ENCODE measurements at regions not wholly inside any gene's neighbourhood (a gene's known extent, or its start where the extent isn't known, plus 50 kb on each side); places are given as distances from the start of the nearest gene placed in this dataset. TPM values are rescaled to one million over a fixed set of nuclear protein-coding genes. Genes with fewer than 3 reads are reported as not detected.

- FAIRE-seq (no peak), DNase-seq (ENCODE audit: low spot score in 2 of 2) (no peak)
These were observed 171.3 kb downstream of the SLC28A3 start for GRCh38 chr9:84169240-84169639.

- FAIRE-seq (no peak), DNase-seq (ENCODE audit: low spot score in 2 of 2) (peak in 1 of 2 donors; percentile 35)
These were observed 169.9 kb downstream of the SLC28A3 start for GRCh38 chr9:84170521-84171141.

- FAIRE-seq (no peak), DNase-seq (ENCODE audit: low spot score in 2 of 2) (no peak)
These were observed 166.6 kb downstream of the SLC28A3 start for GRCh38 chr9:84173961-84174360.

GRCh38 chr9:84174486-84174885 lies 166.1 kb downstream of the SLC28A3 start:
- FAIRE-seq, result no peak
- DNase-seq (ENCODE audit: low spot score in 2 of 2), result no peak

DNA sequence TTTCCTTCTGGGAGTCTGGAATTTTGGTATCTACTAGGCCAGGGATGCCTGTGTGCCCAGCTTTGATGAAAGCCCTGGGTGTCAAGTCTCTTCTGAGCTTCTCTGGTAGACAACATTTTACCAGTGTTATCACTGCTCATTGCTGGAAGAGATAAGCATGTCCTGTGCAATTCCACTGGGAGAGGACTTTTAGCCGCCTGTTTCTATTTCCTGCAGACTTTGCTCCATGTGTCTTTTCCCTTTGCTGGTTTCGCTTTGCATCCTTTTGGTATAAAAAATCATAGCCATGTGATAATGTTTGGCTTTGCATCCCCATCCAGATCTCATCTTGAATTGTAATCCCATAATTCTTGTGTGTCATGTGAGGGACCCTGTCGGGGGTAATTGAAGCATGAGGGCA lies 163.2 kb downstream of the SLC28A3 start:
- FAIRE-seq (no peak), DNase-seq (ENCODE audit: low spot score in 2 of 2) (no peak)

- DNase-seq (ENCODE audit: low spot score in 2 of 2) (no peak), FAIRE-seq (no peak)
These were observed 161.0 kb downstream of the SLC28A3 start for GRCh38 chr9:84179531-84179930.

DNA sequence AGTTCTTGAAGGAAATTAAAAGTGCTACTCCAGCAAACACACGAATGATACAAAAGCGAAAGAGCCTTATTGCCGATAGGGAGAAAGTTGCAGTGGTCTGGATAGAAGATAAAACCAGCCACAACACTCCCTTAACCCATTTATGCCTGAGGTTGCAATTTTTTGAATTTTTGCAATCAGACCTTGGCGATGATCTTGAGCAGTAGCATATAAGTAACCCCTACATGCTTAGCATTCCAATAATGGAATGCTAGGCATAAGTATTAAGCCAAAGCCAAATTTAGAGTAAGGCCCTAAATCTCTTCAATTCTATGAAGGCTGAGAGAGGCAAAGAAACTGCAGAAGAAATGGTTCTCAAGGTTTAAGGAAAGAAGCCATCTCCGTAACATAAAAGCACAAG lies 153.5 kb downstream of the SLC28A3 start:
- no peak for FAIRE-seq
- DNase-seq (ENCODE audit: low spot score in 2 of 2), result no peak

DNA sequence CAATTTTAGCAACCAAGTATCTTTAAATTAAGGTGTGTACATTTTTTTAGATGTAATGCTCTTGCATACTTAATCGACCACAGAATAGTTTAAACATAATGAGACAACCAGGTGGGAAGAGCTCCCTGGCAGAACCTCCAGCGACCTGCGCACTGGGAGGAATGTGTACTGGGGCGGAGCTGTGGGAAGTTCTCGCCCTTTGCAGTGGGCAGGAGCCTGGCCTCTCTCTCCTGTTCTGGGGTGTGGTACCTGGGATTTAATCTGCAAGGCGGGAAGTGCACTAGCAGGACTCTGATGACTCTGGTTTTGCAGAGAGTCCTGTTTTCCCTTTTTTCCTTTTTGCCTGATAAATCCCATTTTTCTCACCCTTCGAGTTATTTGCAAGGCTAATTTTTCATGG lies 150.7 kb downstream of the SLC28A3 start:
- FAIRE-seq, result no peak
- DNase-seq (ENCODE audit: low spot score in 2 of 2), result no peak

DNA sequence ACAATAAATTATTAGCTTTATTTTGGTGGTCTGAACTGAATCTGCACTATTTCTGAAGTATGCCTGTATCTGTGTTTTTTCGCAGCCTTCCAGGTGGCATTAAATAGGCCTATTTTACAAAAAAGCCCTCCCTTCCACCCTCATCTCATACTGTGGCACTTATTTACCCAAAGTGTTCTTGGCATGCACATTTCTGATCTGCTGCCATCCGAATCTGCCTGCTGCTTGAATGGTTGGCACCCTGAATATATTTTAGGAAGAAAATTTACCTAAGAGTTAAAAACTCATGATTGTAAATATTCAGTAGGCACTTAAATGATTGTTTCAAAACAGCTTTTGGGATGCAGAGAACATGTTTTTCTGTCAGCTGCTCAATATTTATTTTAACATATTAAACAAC lies 150.1 kb downstream of the SLC28A3 start:
- no peak for FAIRE-seq
- no peak for DNase-seq (ENCODE audit: low spot score in 2 of 2)

DNA sequence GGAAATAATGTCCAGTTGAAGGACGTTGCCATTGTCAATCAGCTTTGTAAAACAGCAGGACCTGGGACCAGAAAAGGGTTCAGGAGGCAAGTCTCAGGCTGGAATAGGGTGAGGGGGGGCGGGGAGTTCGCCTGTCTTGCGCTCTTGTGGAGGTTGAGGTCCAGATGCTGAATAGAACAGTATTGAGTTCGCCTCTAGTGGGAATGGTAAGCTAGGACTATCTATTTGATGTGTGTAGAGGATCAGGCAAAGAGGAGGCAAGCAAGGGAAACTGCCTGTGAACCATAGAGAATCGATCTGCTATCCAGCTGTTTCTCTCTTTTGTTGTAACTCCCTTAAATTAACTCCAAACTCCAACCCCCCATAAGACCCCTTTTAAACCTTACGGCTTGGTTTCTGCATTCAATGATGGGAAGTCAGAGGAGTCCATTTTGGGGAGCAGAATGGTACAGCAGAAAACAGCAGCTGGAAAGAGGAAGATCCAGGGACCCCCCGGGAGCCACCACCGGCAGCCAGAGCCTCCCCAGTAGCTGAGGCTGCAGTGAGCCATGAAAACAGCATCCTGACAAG lies 133.7 kb downstream of the SLC28A3 start:
- no peak for DNase-seq (ENCODE audit: low spot score in 2 of 2)
- no peak for FAIRE-seq

DNA sequence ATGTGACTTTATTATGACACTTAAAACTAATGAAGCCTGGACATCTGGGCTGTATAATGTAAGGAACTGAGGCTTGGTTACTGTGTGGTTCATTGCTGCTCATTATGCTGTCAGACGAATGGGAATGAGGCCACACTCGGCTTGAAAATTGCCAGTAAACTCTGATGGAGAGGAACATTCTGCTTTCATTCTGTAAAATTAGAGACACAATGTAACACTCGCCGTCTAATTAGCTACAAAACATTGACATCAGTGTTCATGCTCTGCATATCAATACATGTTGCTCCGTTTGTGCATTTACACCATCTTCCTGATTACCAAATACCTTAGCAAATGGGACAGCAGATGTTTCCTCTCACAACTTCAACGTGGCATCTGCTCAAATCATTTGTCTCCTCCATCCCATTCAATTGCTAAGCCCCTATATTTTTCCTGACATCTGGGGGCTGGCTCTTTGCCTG lies 133.0 kb downstream of the SLC28A3 start:
- FAIRE-seq, result no peak
- peak in 1 of 2 donors; percentile 44 for DNase-seq (ENCODE audit: low spot score in 2 of 2)

DNA sequence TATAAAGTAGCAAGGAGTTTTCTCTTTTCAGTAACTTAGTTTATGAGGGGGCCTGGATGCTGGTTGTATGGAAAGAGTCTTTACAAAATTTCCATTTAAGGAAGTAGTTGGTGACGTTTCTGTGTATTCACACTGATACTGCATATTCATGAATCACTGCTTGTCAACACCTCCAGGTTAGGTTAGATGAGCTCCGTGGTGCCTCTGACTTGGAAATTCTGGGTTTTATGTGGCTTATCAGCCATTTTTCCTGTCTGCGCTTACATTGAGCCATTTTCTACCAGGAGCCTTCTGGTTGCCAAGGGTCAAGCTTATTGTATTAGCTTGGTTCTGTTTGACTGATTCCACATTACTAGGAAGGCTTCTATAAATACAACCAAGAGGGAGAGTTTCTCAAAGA lies 128.3 kb downstream of the SLC28A3 start:
- no peak for DNase-seq (ENCODE audit: low spot score in 2 of 2)
- no peak for FAIRE-seq

DNA sequence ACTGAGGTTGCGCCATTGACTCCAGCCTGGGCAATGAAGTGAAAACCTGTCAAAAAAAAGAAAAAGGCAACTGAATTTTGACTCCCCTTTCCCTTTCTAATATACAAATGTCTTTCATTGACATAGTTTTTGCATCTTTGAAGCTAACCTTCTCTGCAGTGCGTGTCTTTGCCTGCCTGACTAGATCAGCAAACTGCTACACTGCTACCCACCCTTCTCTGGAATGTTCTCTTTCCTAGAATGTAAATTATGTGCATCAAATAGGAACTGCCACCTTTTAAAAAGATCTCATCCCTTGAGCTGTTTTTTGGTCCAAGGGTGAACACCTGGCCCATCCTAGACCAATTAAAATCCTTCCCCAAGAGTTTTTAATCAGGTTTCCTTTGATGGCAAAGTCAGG lies 127.6 kb downstream of the SLC28A3 start:
- no peak for FAIRE-seq
- no peak for DNase-seq (ENCODE audit: low spot score in 2 of 2)

- FAIRE-seq (no peak), DNase-seq (ENCODE audit: low spot score in 2 of 2) (no peak)
These were observed 124.4 kb downstream of the SLC28A3 start for GRCh38 chr9:84216151-84216550.

- DNase-seq (ENCODE audit: low spot score in 2 of 2) (no peak), FAIRE-seq (no peak)
These were observed 122.2 kb downstream of the SLC28A3 start for GRCh38 chr9:84218322-84218721.

- DNase-seq (ENCODE audit: low spot score in 2 of 2) (no peak), FAIRE-seq (no peak)
These were observed 116.3 kb downstream of the SLC28A3 start for GRCh38 chr9:84224246-84224645.

Small RNA genes in the stretch of these regions (small RNA-seq; reads per million reads assigned to genes)
- gene AL390838.2, result not detected
